Liver (tissue), 8 donors: ENCODE measurements at regions not wholly inside any gene's neighbourhood (a gene's known extent, or its start where the extent isn't known, plus 50 kb on each side); places are given as distances from the start of the nearest gene placed in this dataset.

Source experiments
- DNase-seq: peaks from one replicate; pipeline ENCODE4 v3.0.0-alpha.2; 2017; ENCODE audit warnings: low spot score
- H3K27ac ChIP-seq, 2 donors: one replicate each; pipeline ENCODE4 v1.7.0; 2013; ENCODE audit warnings: inconsistent platforms in 2 of 2, low read length in 2 of 2, control low read depth in 1 of 2, low read depth in 1 of 2, mild to moderate bottlenecking in 1 of 2
- H3K27me3 ChIP-seq, 4 donors: one replicate each; pipeline versions ENCODE4 v1.6.1 to v1.7.0; 2013; ENCODE audit warnings: low read length in 3 of 4, inconsistent platforms in 1 of 4, mild to moderate bottlenecking in 1 of 4, moderate library complexity in 1 of 4; ENCODE audit not compliant: control insufficient read depth in 4 of 4, insufficient read depth in 4 of 4
- H3K36me3 ChIP-seq, 4 donors: one replicate each; pipeline versions ENCODE4 v1.6.1 to v1.7.0; 2013; ENCODE audit warnings: low read length in 3 of 4, mild to moderate bottlenecking in 3 of 4, low read depth in 1 of 4, moderate library complexity in 1 of 4; ENCODE audit not compliant: control insufficient read depth in 4 of 4, insufficient read depth in 3 of 4
- H3K4me1 ChIP-seq, 4 donors: one replicate each; pipeline versions ENCODE4 v1.6.1 to v1.7.0; 2013; ENCODE audit warnings: low read length in 3 of 4, mild to moderate bottlenecking in 3 of 4, moderate library complexity in 1 of 4; ENCODE audit not compliant: control insufficient read depth in 4 of 4, insufficient read depth in 4 of 4
- H3K4me3 ChIP-seq, 3 donors: one replicate each; pipeline versions ENCODE4 v1.6.1 to v1.7.0; 2013; ENCODE audit warnings: low read length in 3 of 3, control low read depth in 1 of 3, low read depth in 1 of 3, mild to moderate bottlenecking in 1 of 3
- H3K9ac ChIP-seq, 2 donors: one replicate each; pipeline ENCODE4 v1.7.0; 2013; ENCODE audit warnings: low read length in 2 of 2, mild to moderate bottlenecking in 2 of 2, moderate library complexity in 2 of 2, control low read depth in 1 of 2, low read depth in 1 of 2
- H3K9me3 ChIP-seq, 4 donors: one replicate each; pipeline versions ENCODE4 v1.6.1 to v1.7.0; 2013; ENCODE audit warnings: low read length in 3 of 4; ENCODE audit not compliant: control insufficient read depth in 4 of 4
- CTCF ChIP-seq: fragments of 150-350 bp; IDR thresholded peaks from 2 replicates; pipeline ENCODE4 v1.5.1; 2017; ENCODE audit warnings: improper control_type of control experiment, low read depth, low read length; ENCODE audit not compliant: missing input control
- EGR1 ChIP-seq, 2 donors: IDR thresholded peaks; 2 replicates each; pipeline ENCODE4 v1.6.1; 2016 to 2018; ENCODE audit warnings: antibody characterized with exemption in 2 of 2, low read depth in 2 of 2
- FOXA1 ChIP-seq: IDR thresholded peaks from 2 replicates; pipeline ENCODE4 v1.6.1; 2016; ENCODE audit warnings: antibody characterized with exemption
- FOXA2 ChIP-seq: IDR thresholded peaks from 2 replicates; pipeline ENCODE4 v1.6.1; 2016; ENCODE audit warnings: antibody characterized with exemption
- GABPA ChIP-seq, 2 donors: IDR thresholded peaks in 1 of 2; conservative IDR thresholded peaks in 1 of 2; 2 replicates each; pipeline ENCODE4 v1.6.1; 2016; ENCODE audit warnings: antibody characterized with exemption in 2 of 2, mild to moderate bottlenecking in 1 of 2, moderate library complexity in 1 of 2
- HNF4A ChIP-seq, 2 donors: conservative IDR thresholded peaks; 2 replicates each; pipeline ENCODE4 v1.6.1; 2016; ENCODE audit warnings: antibody characterized with exemption in 2 of 2, mild to moderate bottlenecking in 2 of 2
- HNF4G ChIP-seq: IDR thresholded peaks from 2 replicates; pipeline ENCODE4 v1.6.1; 2016; ENCODE audit warnings: antibody characterized with exemption
- JUND ChIP-seq, 2 donors: IDR thresholded peaks; 2 replicates each; pipeline ENCODE4 v1.6.1; 2016; ENCODE audit warnings: antibody characterized with exemption in 2 of 2
- MAX ChIP-seq: IDR thresholded peaks from 2 replicates; pipeline ENCODE4 v1.6.1; 2016; ENCODE audit warnings: antibody characterized with exemption
- NR2F2 ChIP-seq: IDR thresholded peaks from 2 replicates; pipeline ENCODE4 v1.6.1; 2016; ENCODE audit warnings: antibody characterized with exemption
- RAD21 ChIP-seq, 2 donors: IDR thresholded peaks; 2 replicates each; pipeline ENCODE4 v1.6.1; 2016; ENCODE audit warnings: antibody characterized with exemption in 2 of 2, mild to moderate bottlenecking in 2 of 2
- RXRA ChIP-seq, 2 donors: IDR thresholded peaks; 2 replicates each; pipeline ENCODE4 v1.6.1; 2017 to 2018; ENCODE audit warnings: antibody characterized with exemption in 2 of 2, mild to moderate bottlenecking in 1 of 2
- SP1 ChIP-seq: IDR thresholded peaks from 2 replicates; pipeline ENCODE4 v1.6.1; 2018; ENCODE audit warnings: antibody characterized with exemption, mild to moderate bottlenecking
- TAF1 ChIP-seq: conservative IDR thresholded peaks from 2 replicates; pipeline ENCODE4 v1.6.1; 2016; ENCODE audit warnings: antibody characterized with exemption, mild to moderate bottlenecking
- YY1 ChIP-seq: IDR thresholded peaks from 2 replicates; pipeline ENCODE4 v1.6.1; 2016; ENCODE audit warnings: antibody characterized with exemption, mild to moderate bottlenecking
- whole genome bisulfite sequencing: extraction: QIAGEN DNeasy Blood & Tissue Kit; methylation state at CpG from one replicate; pipeline ENCODE4 v1.1.7; 2013; 5-methylcytosine and 5-hydroxymethylcytosine counted together
- TF ChIP-seq, protein P1 (sequence below): IDR thresholded peaks from 2 replicates; pipeline ENCODE4 v1.6.1; 2016; ENCODE audit warnings: antibody characterized with exemption
- TF ChIP-seq, protein P2 (sequence below): IDR thresholded peaks from 2 replicates; pipeline ENCODE4 v1.6.1; 2016; ENCODE audit warnings: antibody characterized with exemption, mild to moderate bottlenecking
- donor health status: healthy.
- donor health status: healthy.
- donor health status: healthy.
- donor health status: healthy.
- donor health status: healthy.

DNA sequence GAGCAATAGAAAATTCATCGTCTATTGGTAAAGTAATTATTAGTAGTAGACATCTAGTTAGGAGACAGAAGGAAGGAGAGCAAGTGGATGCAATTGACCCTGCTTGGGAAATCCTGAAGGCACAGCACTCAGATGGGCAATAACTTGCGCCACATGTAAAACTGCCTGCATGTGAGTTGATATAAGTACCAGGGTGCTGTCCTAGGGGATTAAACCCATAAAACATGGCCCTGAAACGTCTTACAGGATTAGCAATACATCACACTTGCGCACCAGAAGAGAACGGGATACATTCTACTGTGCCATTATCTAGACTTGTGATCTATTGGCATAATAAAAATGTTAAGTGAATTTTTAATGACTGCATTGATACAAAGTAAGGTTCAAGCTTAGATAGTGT is 277.5 kb upstream of the LYPLAL1 start:
- no peak for DNase-seq
- Histone ChIP-seq H3K9ac (no peak overlapping the region), H3K4me1 (peaks cover 0 to 1% (median 0%) of the 10 kb centered on the region in 4 donors), H3K27me3 (no peaks in the 10 kb centered on the region), H3K9me3 (no peaks in the 10 kb centered on the region), H3K36me3 (no peaks in the 10 kb centered on the region), H3K27ac (no peak overlapping the region), H3K4me3 (no peak overlapping the region)
- TF ChIP-seq, protein P1, sequence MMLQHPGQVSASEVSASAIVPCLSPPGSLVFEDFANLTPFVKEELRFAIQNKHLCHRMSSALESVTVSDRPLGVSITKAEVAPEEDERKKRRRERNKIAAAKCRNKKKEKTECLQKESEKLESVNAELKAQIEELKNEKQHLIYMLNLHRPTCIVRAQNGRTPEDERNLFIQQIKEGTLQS = no peak
- TF ChIP-seq HNF4G (no peak), HNF4A (conservative IDR thresholded peaks at IDR 0.05) (no peak), EGR1 (IDR thresholded peaks at IDR 0.05; ENCODE audit: low read depth in 2 of 2) (no peak), SP1 (no peak), FOXA2 (no peak), TAF1 (no peak), GABPA (IDR thresholded peaks at IDR 0.05 in 1 of 2, conservative IDR thresholded peaks at IDR 0.05 in 1 of 2) (no peak), NR2F2 (no peak), JUND (IDR thresholded peaks at IDR 0.05) (no peak), FOXA1 (no peak), RXRA (IDR thresholded peaks at IDR 0.05) (no peak), YY1 (no peak), MAX (no peak), RAD21 (IDR thresholded peaks at IDR 0.05) (no peak), CTCF (no peak)
- TF ChIP-seq, protein P2, sequence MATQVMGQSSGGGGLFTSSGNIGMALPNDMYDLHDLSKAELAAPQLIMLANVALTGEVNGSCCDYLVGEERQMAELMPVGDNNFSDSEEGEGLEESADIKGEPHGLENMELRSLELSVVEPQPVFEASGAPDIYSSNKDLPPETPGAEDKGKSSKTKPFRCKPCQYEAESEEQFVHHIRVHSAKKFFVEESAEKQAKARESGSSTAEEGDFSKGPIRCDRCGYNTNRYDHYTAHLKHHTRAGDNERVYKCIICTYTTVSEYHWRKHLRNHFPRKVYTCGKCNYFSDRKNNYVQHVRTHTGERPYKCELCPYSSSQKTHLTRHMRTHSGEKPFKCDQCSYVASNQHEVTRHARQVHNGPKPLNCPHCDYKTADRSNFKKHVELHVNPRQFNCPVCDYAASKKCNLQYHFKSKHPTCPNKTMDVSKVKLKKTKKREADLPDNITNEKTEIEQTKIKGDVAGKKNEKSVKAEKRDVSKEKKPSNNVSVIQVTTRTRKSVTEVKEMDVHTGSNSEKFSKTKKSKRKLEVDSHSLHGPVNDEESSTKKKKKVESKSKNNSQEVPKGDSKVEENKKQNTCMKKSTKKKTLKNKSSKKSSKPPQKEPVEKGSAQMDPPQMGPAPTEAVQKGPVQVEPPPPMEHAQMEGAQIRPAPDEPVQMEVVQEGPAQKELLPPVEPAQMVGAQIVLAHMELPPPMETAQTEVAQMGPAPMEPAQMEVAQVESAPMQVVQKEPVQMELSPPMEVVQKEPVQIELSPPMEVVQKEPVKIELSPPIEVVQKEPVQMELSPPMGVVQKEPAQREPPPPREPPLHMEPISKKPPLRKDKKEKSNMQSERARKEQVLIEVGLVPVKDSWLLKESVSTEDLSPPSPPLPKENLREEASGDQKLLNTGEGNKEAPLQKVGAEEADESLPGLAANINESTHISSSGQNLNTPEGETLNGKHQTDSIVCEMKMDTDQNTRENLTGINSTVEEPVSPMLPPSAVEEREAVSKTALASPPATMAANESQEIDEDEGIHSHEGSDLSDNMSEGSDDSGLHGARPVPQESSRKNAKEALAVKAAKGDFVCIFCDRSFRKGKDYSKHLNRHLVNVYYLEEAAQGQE = no peak
- WGBS = 86% methylated on average over 5 of the region's 5 CpGs

DNA sequence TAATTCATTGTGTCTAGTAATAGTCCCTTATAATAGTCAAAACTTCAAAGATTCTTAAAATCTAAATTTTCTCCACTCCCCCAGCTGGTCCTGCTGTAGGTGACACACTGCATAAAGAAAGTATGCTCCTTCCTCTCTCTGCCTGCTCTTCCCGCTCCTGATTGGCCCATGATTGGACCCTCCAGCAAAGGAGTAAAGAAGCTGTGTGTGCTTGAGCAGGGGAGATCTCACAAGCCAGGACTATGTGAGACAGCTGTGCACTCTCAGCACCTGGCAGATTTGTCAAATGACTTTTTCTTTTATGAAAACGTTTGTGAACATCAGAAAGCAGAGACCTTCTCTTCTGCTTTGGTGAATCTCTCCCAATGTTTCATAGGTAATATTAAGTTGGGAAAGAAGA is 274.8 kb upstream of the LYPLAL1 start:
- no peaks in the 10 kb centered on the region for H3K9me3 ChIP-seq
- H3K4me1 ChIP-seq = no peaks in the 10 kb centered on the region
- no peak for DNase-seq
- H3K27me3 ChIP-seq = no peaks in the 10 kb centered on the region
- H3K36me3 ChIP-seq = no peaks in the 10 kb centered on the region
- 51% methylated on average over 2 of the region's 2 CpGs for WGBS
- H3K4me3 ChIP-seq = no peak overlapping the region
- no peak overlapping the region for H3K9ac ChIP-seq
- no peak overlapping the region for H3K27ac ChIP-seq
- TF ChIP-seq FOXA1 (no peak), GABPA (IDR thresholded peaks at IDR 0.05 in 1 of 2, conservative IDR thresholded peaks at IDR 0.05 in 1 of 2) (no peak), RAD21 (IDR thresholded peaks at IDR 0.05) (no peak), JUND (IDR thresholded peaks at IDR 0.05) (no peak), EGR1 (IDR thresholded peaks at IDR 0.05; ENCODE audit: low read depth in 2 of 2) (no peak), SP1 (no peak), YY1 (no peak), CTCF (no peak), HNF4A (conservative IDR thresholded peaks at IDR 0.05) (no peak), HNF4G (no peak), RXRA (IDR thresholded peaks at IDR 0.05) (no peak), FOXA2 (no peak)
- TF ChIP-seq, protein P2 = no peak
